H9 (cell line): ENCODE measurements at regions not wholly inside any gene's neighbourhood (a gene's known extent, or its start where the extent isn't known, plus 50 kb on each side); places are given as distances from the start of the nearest gene placed in this dataset.

Experiments
- DNase-seq: peaks from one replicate; pipeline ENCODE4 v3.0.0-alpha.2; 2017
- H2AFZ ChIP-seq: one replicate; pipeline ENCODE4 v1.6.1; 2013; ENCODE audit warnings: mild to moderate bottlenecking, low read length, control low read depth, moderate library complexity
- H2AK5ac ChIP-seq: 2 replicates; pipeline ENCODE4 v1.6.1; 2013; ENCODE audit warnings: low read length, control low read depth, mixed read lengths; ENCODE audit not compliant: insufficient read length
- H2BK120ac ChIP-seq: one replicate; pipeline ENCODE4 v1.6.1; 2013; ENCODE audit warnings: low read depth, mild to moderate bottlenecking, low read length, control low read depth, inconsistent platforms; ENCODE audit not compliant: poor library complexity, severe bottlenecking
- H2BK12ac ChIP-seq: 2 replicates; pipeline ENCODE4 v1.6.1; 2013; ENCODE audit warnings: low read length, control low read depth, mixed read lengths, low read depth; ENCODE audit not compliant: insufficient read length
- H2BK15ac ChIP-seq: 2 replicates; pipeline ENCODE4 v1.6.1; 2013; ENCODE audit warnings: low read depth, low read length, control low read depth
- H2BK20ac ChIP-seq: one replicate; pipeline ENCODE4 v1.6.1; 2013; ENCODE audit warnings: low read depth, mild to moderate bottlenecking, low read length, control low read depth, inconsistent platforms; ENCODE audit not compliant: poor library complexity, severe bottlenecking
- H2BK5ac ChIP-seq: 2 replicates; pipeline ENCODE4 v1.6.1; 2013; ENCODE audit warnings: low read length, control low read depth, mixed read lengths; ENCODE audit not compliant: insufficient read length
- H3K14ac ChIP-seq: 2 replicates; pipeline ENCODE4 v1.6.1; 2013; ENCODE audit warnings: low read length, control low read depth; ENCODE audit not compliant: insufficient read depth
- H3K18ac ChIP-seq: 2 replicates; pipeline ENCODE4 v1.6.1; 2013; ENCODE audit warnings: low read depth, mild to moderate bottlenecking, mixed read lengths, low read length, control low read depth; ENCODE audit not compliant: insufficient read length
- H3K23ac ChIP-seq: 2 replicates; pipeline ENCODE4 v1.6.1; 2013; ENCODE audit warnings: low read length, control low read depth, mixed read lengths, low read depth; ENCODE audit not compliant: insufficient read length
- H3K23me2 ChIP-seq: 2 replicates; pipeline ENCODE4 v1.6.1; 2013; ENCODE audit warnings: low read depth, mild to moderate bottlenecking, mixed read lengths, low read length, control low read depth; ENCODE audit not compliant: insufficient read length, poor library complexity, severe bottlenecking
- H3K27ac ChIP-seq: 2 replicates; pipeline ENCODE4 v1.5.1; 2013; ENCODE audit warnings: low read length, control low read depth, mixed read lengths, low read depth; ENCODE audit not compliant: insufficient read length
- H3K27me3 ChIP-seq: 2 replicates; pipeline ENCODE4 v1.6.1; 2013; ENCODE audit warnings: low read length, control low read depth, inconsistent platforms; ENCODE audit not compliant: insufficient read depth
- H3K4ac ChIP-seq: 2 replicates; pipeline ENCODE4 v1.6.1; 2013; ENCODE audit warnings: low read depth, mild to moderate bottlenecking, control low read depth, inconsistent platforms, low read length, moderate library complexity
- H3K4me1 ChIP-seq: 2 replicates; pipeline ENCODE4 v1.6.1; 2013; ENCODE audit warnings: low read length, control low read depth, inconsistent platforms; ENCODE audit not compliant: insufficient read depth
- H3K4me2 ChIP-seq: 2 replicates; pipeline ENCODE4 v1.6.1; 2013; ENCODE audit warnings: low read length, control low read depth, mixed read lengths; ENCODE audit not compliant: insufficient read length, insufficient read depth
- H3K56ac ChIP-seq: 2 replicates; pipeline ENCODE4 v1.6.1; 2013; ENCODE audit warnings: low read depth, mild to moderate bottlenecking, mixed read lengths, low read length, control low read depth; ENCODE audit not compliant: insufficient read length
- H3K79me1 ChIP-seq: 2 replicates; pipeline ENCODE4 v1.6.1; 2013; ENCODE audit warnings: low read depth, mild to moderate bottlenecking, moderate library complexity, low read length, control low read depth, inconsistent platforms; ENCODE audit not compliant: insufficient read depth, poor library complexity, severe bottlenecking
- H3K79me2 ChIP-seq: 2 replicates; pipeline ENCODE4 v1.6.1; 2013; ENCODE audit warnings: low read length, control low read depth, inconsistent platforms; ENCODE audit not compliant: insufficient read depth
- H3K9ac ChIP-seq: 2 replicates; pipeline ENCODE4 v1.6.1; 2013; ENCODE audit warnings: low read length, control low read depth, mixed read lengths; ENCODE audit not compliant: insufficient read length; ENCODE audit errors: extremely low read depth
- H3K9me3 ChIP-seq: one replicate; pipeline ENCODE4 v1.6.1; 2013; ENCODE audit warnings: low read depth, low read length, inconsistent platforms; ENCODE audit not compliant: control insufficient read depth
- H3T11ph ChIP-seq: one replicate; pipeline ENCODE4 v1.6.1; 2013; ENCODE audit warnings: mild to moderate bottlenecking, low read length, control low read depth, inconsistent platforms
- H4K20me1 ChIP-seq: one replicate; pipeline ENCODE4 v1.6.1; 2013; ENCODE audit not compliant: control insufficient read depth, insufficient read length, insufficient read depth
- H4K5ac ChIP-seq: 2 replicates; pipeline ENCODE4 v1.6.1; 2013; ENCODE audit warnings: low read depth, mild to moderate bottlenecking, mixed read lengths, low read length, control low read depth; ENCODE audit not compliant: insufficient read length
- H4K8ac ChIP-seq: replicated peaks from 2 replicates; pipeline ENCODE4 v1.6.1; 2013; ENCODE audit warnings: low read length, control low read depth, mixed read lengths, low read depth; ENCODE audit not compliant: insufficient read length
- H4K91ac ChIP-seq: 2 replicates; pipeline ENCODE4 v1.6.1; 2013; ENCODE audit warnings: low read depth, mild to moderate bottlenecking, moderate library complexity, mixed read lengths, low read length, control low read depth; ENCODE audit not compliant: insufficient read length
- H3K27ac Mint-ChIP-seq, 3 experiments: 2 replicates in 2 of 3; 3 replicates in 1 of 3; pipeline ENCODE4 v1.8.0; 2020 to 2021; ENCODE audit warnings: mixed read lengths in 3 of 3, mild to moderate bottlenecking in 1 of 3, moderate library complexity in 1 of 3
- H3K27me3 Mint-ChIP-seq: 2 replicates; pipeline ENCODE4 v1.8.0; 2021; ENCODE audit warnings: low read depth, mild to moderate bottlenecking, moderate library complexity, mixed read lengths
- H3K36me3 Mint-ChIP-seq, 3 experiments: 2 replicates in 2 of 3; 3 replicates in 1 of 3; pipeline ENCODE4 v1.8.0; 2020 to 2021; ENCODE audit warnings: low read depth in 3 of 3, mixed read lengths in 3 of 3; ENCODE audit not compliant: insufficient read depth in 1 of 3
- H3K4me1 Mint-ChIP-seq, 2 experiments: 2 replicates each; pipeline ENCODE4 v1.8.0; 2020; ENCODE audit warnings: mixed read lengths in 2 of 2
- H3K4me3 Mint-ChIP-seq, 2 experiments: 2 replicates in 1 of 2; 3 replicates in 1 of 2; pipeline ENCODE4 v1.8.0; 2020 to 2021; ENCODE audit warnings: mild to moderate bottlenecking in 2 of 2, mixed read lengths in 2 of 2, moderate library complexity in 1 of 2
- H3K9me3 Mint-ChIP-seq, 2 experiments: 2 replicates in 1 of 2; 3 replicates in 1 of 2; pipeline ENCODE4 v1.8.0; 2020; ENCODE audit warnings: mild to moderate bottlenecking in 2 of 2, mixed read lengths in 2 of 2, moderate library complexity in 1 of 2
- WGBS: extraction: QIAGEN DNeasy Blood & Tissue Kit; methylation state at CpG from one replicate; pipeline ENCODE4 v1.1.7; 2013; ENCODE audit warnings: missing lambda C conversion rate, low lambda C conversion rate, mixed read lengths; ENCODE audit not compliant: insufficient read length; ENCODE audit errors: extremely low coverage; 5-methylcytosine and 5-hydroxymethylcytosine counted together
- TF ChIP-seq, protein P1 (sequence below): fragments of 200-600 bp; sonication (generic); conservative IDR thresholded peaks from 3 replicates; pipeline ENCODE4 v1.8.0; 2021; ENCODE audit warnings: antibody characterized with exemption, mild to moderate bottlenecking

DNA sequence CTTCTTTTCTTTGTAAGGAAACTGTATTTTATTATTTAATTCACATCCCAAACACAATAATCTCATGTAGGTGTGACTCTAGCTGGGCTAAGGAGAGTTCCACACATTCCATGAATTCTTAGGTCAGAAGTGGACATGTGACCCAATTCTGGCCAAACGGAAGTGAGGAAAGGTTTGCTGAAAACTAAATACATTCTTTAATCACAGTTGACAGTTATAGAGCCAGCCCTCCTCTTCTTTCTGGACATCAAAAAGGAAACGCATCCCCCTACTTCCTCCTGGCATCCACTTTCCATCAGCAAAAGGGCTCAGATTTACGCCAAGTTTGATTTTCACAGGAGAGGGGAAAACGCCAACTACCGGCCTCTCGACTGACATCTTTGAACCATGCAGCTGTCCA, 774.4 kb upstream of the POM121L12 start:
- no peak overlapping the region for H3K27ac ChIP-seq
- no peak overlapping the region for H4K5ac ChIP-seq
- no peaks in the 10 kb centered on the region for H3K79me1 ChIP-seq
- H3K23ac ChIP-seq: no peak overlapping the region
- no peaks in the 10 kb centered on the region for H3K79me2 ChIP-seq
- no peaks in the 10 kb centered on the region for H3K9me3 ChIP-seq
- H3K18ac ChIP-seq: no peak overlapping the region
- H2AK5ac ChIP-seq: no peak overlapping the region
- H3K4ac ChIP-seq: no peak overlapping the region
- no peak overlapping the region for H3K9ac ChIP-seq
- Mint-ChIP-seq H3K9me3 (peaks cover 0 to 2% of the 10 kb centered on the region in 2 experiments; a peak in 2 of 5 replicates), H3K27ac (no peak overlapping the region), H3K27me3 (no peaks in the 10 kb centered on the region), H3K4me1 (peaks cover 8 to 13% of the 10 kb centered on the region in 2 experiments), H3K4me3 (no peak overlapping the region), H3K36me3 (peaks cover 0 to 8% (median 0%) of the 10 kb centered on the region in 3 experiments; a peak in 5 of 7 replicates)
- no peaks in the 10 kb centered on the region for H4K20me1 ChIP-seq
- no peak overlapping the region for H3K14ac ChIP-seq
- no CpG with 5 or more reads among the region's 6 CpGs for WGBS
- H2BK20ac ChIP-seq: no peak overlapping the region
- DNase-seq: no peak
- no peak overlapping the region for H3K56ac ChIP-seq
- H2BK120ac ChIP-seq: no peak overlapping the region
- H4K91ac ChIP-seq: no peak overlapping the region
- H2BK12ac ChIP-seq: no peak overlapping the region
- no peak overlapping the region for H3T11ph ChIP-seq
- TF ChIP-seq, protein P1, sequence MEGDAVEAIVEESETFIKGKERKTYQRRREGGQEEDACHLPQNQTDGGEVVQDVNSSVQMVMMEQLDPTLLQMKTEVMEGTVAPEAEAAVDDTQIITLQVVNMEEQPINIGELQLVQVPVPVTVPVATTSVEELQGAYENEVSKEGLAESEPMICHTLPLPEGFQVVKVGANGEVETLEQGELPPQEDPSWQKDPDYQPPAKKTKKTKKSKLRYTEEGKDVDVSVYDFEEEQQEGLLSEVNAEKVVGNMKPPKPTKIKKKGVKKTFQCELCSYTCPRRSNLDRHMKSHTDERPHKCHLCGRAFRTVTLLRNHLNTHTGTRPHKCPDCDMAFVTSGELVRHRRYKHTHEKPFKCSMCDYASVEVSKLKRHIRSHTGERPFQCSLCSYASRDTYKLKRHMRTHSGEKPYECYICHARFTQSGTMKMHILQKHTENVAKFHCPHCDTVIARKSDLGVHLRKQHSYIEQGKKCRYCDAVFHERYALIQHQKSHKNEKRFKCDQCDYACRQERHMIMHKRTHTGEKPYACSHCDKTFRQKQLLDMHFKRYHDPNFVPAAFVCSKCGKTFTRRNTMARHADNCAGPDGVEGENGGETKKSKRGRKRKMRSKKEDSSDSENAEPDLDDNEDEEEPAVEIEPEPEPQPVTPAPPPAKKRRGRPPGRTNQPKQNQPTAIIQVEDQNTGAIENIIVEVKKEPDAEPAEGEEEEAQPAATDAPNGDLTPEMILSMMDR: no peak
- no peak overlapping the region for H3K4me2 ChIP-seq
- H3K4me1 ChIP-seq: no peaks in the 10 kb centered on the region
- no peaks in the 10 kb centered on the region for H3K23me2 ChIP-seq
- no peaks in the 10 kb centered on the region for H3K27me3 ChIP-seq
- no peak overlapping the region for H2AFZ ChIP-seq
- no peak overlapping the region for H2BK5ac ChIP-seq
- H4K8ac ChIP-seq: no peak overlapping the region
- no peak overlapping the region for H2BK15ac ChIP-seq
